OCI-LY7 (cell line): ENCODE measurements at regions not wholly inside any gene's neighbourhood (a gene's known extent, or its start where the extent isn't known, plus 50 kb on each side); places are given as distances from the start of the nearest gene placed in this dataset.

Experiments used
- BruUV-seq: library from RNA; stranded (reverse); fragments of 400-500 nt; replicated peaks from 2 replicates; lab custom pipeline; 2021; lab: Mats Ljungman, UMichigan
- CTCF ChIA-PET: fragments of 300-600 bp; sonication (Branson Sonifier 250); formaldehyde crosslinking; loops from one replicate; lab custom pipeline; 2022; ENCODE audit warnings: antibody characterized with exemption; ENCODE audit not compliant: unreplicated experiment; lab: Charles Lee
- POLR2A ChIA-PET: fragments of 300-600 bp; sonication (Branson Sonifier 250); formaldehyde crosslinking; loops from one replicate; lab custom pipeline; 2022; ENCODE audit warnings: antibody characterized with exemption; lab: Charles Lee
- DNase-seq: peaks from one replicate; pipeline ENCODE4 v3.0.0-alpha.2; 2015; ENCODE audit warnings: low spot score
- H2AFZ ChIP-seq: fragments of 200-600 bp; sonication (generic), shearing (Covaris generic); 2 replicates; pipeline ENCODE4 v1.6.1; 2014; ENCODE audit warnings: mild to moderate bottlenecking, antibody characterized with exemption, low read length, moderate library complexity
- H3K27ac ChIP-seq: fragments of 200-600 bp; sonication (generic); 2 replicates; pipeline ENCODE4 v1.5.1; 2014; ENCODE audit warnings: mixed run types, low read depth, mild to moderate bottlenecking, moderate library complexity, low read length, inconsistent platforms; ENCODE audit not compliant: poor library complexity, severe bottlenecking
- H3K36me3 ChIP-seq: fragments of 200-600 bp; sonication (generic); 2 replicates; pipeline ENCODE4 v1.6.1; 2014; ENCODE audit warnings: mild to moderate bottlenecking, antibody characterized with exemption, low read length, moderate library complexity, mixed read lengths; ENCODE audit not compliant: insufficient read depth
- H3K4me1 ChIP-seq: fragments of 200-600 bp; sonication (generic); 2 replicates; pipeline ENCODE4 v1.5.1; 2014; ENCODE audit warnings: mild to moderate bottlenecking, low read length; ENCODE audit not compliant: insufficient read depth, poor library complexity, severe bottlenecking
- H3K4me2 ChIP-seq: fragments of 200-600 bp; sonication (generic); 2 replicates; pipeline ENCODE4 v1.6.1; 2014; ENCODE audit warnings: mild to moderate bottlenecking, low read length
- H3K4me3 ChIP-seq: fragments of 200-600 bp; sonication (generic); 2 replicates; pipeline ENCODE4 v1.5.1; 2014; ENCODE audit warnings: mild to moderate bottlenecking, low read depth, low read length; ENCODE audit not compliant: poor library complexity, severe bottlenecking
- H3K79me2 ChIP-seq: fragments of 200-600 bp; sonication (generic); 2 replicates; pipeline ENCODE4 v1.6.1; 2016; ENCODE audit warnings: low read depth, mild to moderate bottlenecking, low read length, moderate library complexity, mixed read lengths; ENCODE audit not compliant: insufficient read depth
- H3K9me2 ChIP-seq: fragments of 200-600 bp; sonication (generic); 2 replicates; pipeline ENCODE4 v1.6.1; 2016; ENCODE audit warnings: mild to moderate bottlenecking, low read length, mixed read lengths; ENCODE audit not compliant: insufficient read depth
- H3K9me3 ChIP-seq: fragments of 200-600 bp; sonication (generic); 2 replicates; pipeline ENCODE4 v1.6.1; 2014; ENCODE audit warnings: mild to moderate bottlenecking, mixed run types, low read length, mixed read lengths
- H4K20me1 ChIP-seq: fragments of 200-600 bp; sonication (generic); 2 replicates; pipeline ENCODE4 v1.6.1; 2014; ENCODE audit warnings: mild to moderate bottlenecking, antibody characterized with exemption, low read length, moderate library complexity, mixed read lengths; ENCODE audit not compliant: insufficient read depth
- CTCF ChIP-seq: fragments of 200-600 bp; sonication (generic); conservative IDR thresholded peaks from 2 replicates; pipeline ENCODE4 v1.5.1; 2014; ENCODE audit warnings: mild to moderate bottlenecking, antibody characterized with exemption, low read length, moderate library complexity, mixed read lengths
- EZH2phosphoT487 ChIP-seq: fragments of 200-600 bp; sonication (generic); IDR thresholded peaks from 2 replicates; pipeline ENCODE4 v1.6.1; 2018; ENCODE audit warnings: low read depth, borderline replicate concordance, mild to moderate bottlenecking, mixed run types, antibody characterized with exemption, low read length, moderate library complexity, mixed read lengths
- intact Hi-C: fragments of 100-400 bp; cut with micrococcal nuclease; formaldehyde crosslinking; loops from one replicate; pipeline ENCODE4 v1.10.0; 2022; ENCODE audit not compliant: unreplicated experiment

GRCh38 chr15:37360724-37361123 is 260.4 kb upstream of the MEIS2 start:
- H3K79me2 ChIP-seq = no peaks in the 10 kb centered on the region
- H2AFZ ChIP-seq = no peak overlapping the region
- no peak overlapping the region for H3K4me3 ChIP-seq
- H3K27ac ChIP-seq = no peak overlapping the region
- ChIA-PET POLR2A (no interaction called here), CTCF (no interaction called here)
- no peaks in the 10 kb centered on the region for H3K4me1 ChIP-seq
- DNase-seq = no peak
- TF ChIP-seq CTCF = no peak
- no peak for TF ChIP-seq EZH2phosphoT487
- no peaks in the 10 kb centered on the region for H3K36me3 ChIP-seq
- no peaks in the 10 kb centered on the region for H3K9me3 ChIP-seq
- no TSS peak for BruUV-seq
- no peaks in the 10 kb centered on the region for H4K20me1 ChIP-seq
- H3K9me2 ChIP-seq = no peaks in the 10 kb centered on the region
- intact Hi-C loops = no loop called here
- H3K4me2 ChIP-seq = no peak overlapping the region

GRCh38 chr15:37361621-37362020 is 261.3 kb upstream of the MEIS2 start:
- intact Hi-C loops = no loop called here
- Histone ChIP-seq H3K4me2 (no peak overlapping the region), H3K9me3 (no peaks in the 10 kb centered on the region), H2AFZ (no peak overlapping the region), H3K27ac (no peak overlapping the region), H3K4me1 (no peaks in the 10 kb centered on the region), H3K36me3 (no peaks in the 10 kb centered on the region), H3K79me2 (no peaks in the 10 kb centered on the region), H4K20me1 (no peaks in the 10 kb centered on the region), H3K4me3 (no peak overlapping the region), H3K9me2 (no peaks in the 10 kb centered on the region)
- ChIA-PET POLR2A (no interaction called here), CTCF (no interaction called here)
- BruUV-seq = no TSS peak
- DNase-seq = no peak
- TF ChIP-seq CTCF (no peak), EZH2phosphoT487 (no peak)

GRCh38 chr15:37362414-37362813 is 262.1 kb upstream of the MEIS2 start:
- BruUV-seq = no TSS peak
- H2AFZ ChIP-seq = no peak overlapping the region
- H3K79me2 ChIP-seq = no peaks in the 10 kb centered on the region
- ChIA-PET CTCF (no interaction called here), POLR2A (no interaction called here)
- intact Hi-C loops = no loop called here
- no peak overlapping the region for H3K4me2 ChIP-seq
- H3K27ac ChIP-seq = no peak overlapping the region
- H3K36me3 ChIP-seq = no peaks in the 10 kb centered on the region
- no peaks in the 10 kb centered on the region for H3K4me1 ChIP-seq
- H4K20me1 ChIP-seq = no peaks in the 10 kb centered on the region
- no peaks in the 10 kb centered on the region for H3K9me3 ChIP-seq
- DNase-seq = no peak
- TF ChIP-seq EZH2phosphoT487 (no peak), CTCF (no peak)
- no peak overlapping the region for H3K4me3 ChIP-seq
- no peaks in the 10 kb centered on the region for H3K9me2 ChIP-seq
